ENCODE measurements at regions not wholly inside any gene's neighbourhood (a gene's known extent, or its start where the extent isn't known, plus 50 kb on each side); places are given as distances from the start of the nearest gene placed in this dataset.

GRCh38 chr10:130255777-130256176 is 119.6 kb downstream of the GLRX3 start:
- no peak overlapping the region for H3K4me2 ChIP-seq (ENCODE audit: low read depth, low read length, poor library complexity, severe bottlenecking)
- TF ChIP-seq EZH2phosphoT487 (IDR thresholded peaks at IDR 0.05; ENCODE audit: borderline replicate concordance): no peak
- TF ChIP-seq CTCF (conservative IDR thresholded peaks at IDR 0.05; ENCODE audit: low read length): no peak
- peaks cover 10% of the 10 kb centered on the region; the same call in 1 of the 2 replicates for H3K9me3 ChIP-seq (ENCODE audit: insufficient read depth, low read depth, low read length)
- no peaks in the 10 kb centered on the region for H3F3A ChIP-seq (ENCODE audit: low read depth)
- H3K79me2 ChIP-seq (ENCODE audit: insufficient read depth, low read length): no peaks in the 10 kb centered on the region
- H2AFZ ChIP-seq (ENCODE audit: low read length): no peak overlapping the region
- no peaks in the 10 kb centered on the region for H4K20me1 ChIP-seq (ENCODE audit: insufficient read depth, low read length, poor library complexity, severe bottlenecking)
- H3K9ac ChIP-seq (ENCODE audit: low read depth, low read length, poor library complexity, severe bottlenecking): no peak overlapping the region
- no peaks in the 10 kb centered on the region for H3K27me3 ChIP-seq (ENCODE audit: insufficient read depth, low read length, poor library complexity, severe bottlenecking)
- no peaks in the 10 kb centered on the region for H3K9me2 ChIP-seq (replicated peaks; ENCODE audit: low read depth, low read length)
- no peaks in the 10 kb centered on the region for H3K4me1 ChIP-seq (ENCODE audit: insufficient read depth, low read length, poor library complexity, severe bottlenecking)
- no peaks in the 10 kb centered on the region for H3K36me3 ChIP-seq (ENCODE audit: insufficient read depth, low read length)
- no peak overlapping the region for H3K4me3 ChIP-seq (ENCODE audit: low read length, poor library complexity, severe bottlenecking)

GRCh38 chr10:130257897-130258296 is 121.7 kb downstream of the GLRX3 start:
- Histone ChIP-seq H3K9me2 (replicated peaks; ENCODE audit: low read depth, low read length) (no peaks in the 10 kb centered on the region), H3F3A (ENCODE audit: low read depth) (no peaks in the 10 kb centered on the region), H3K36me3 (ENCODE audit: insufficient read depth, low read length) (no peaks in the 10 kb centered on the region), H3K4me1 (ENCODE audit: insufficient read depth, low read length, poor library complexity, severe bottlenecking) (no peaks in the 10 kb centered on the region), H2AFZ (ENCODE audit: low read length) (no peak overlapping the region), H3K4me2 (ENCODE audit: low read depth, low read length, poor library complexity, severe bottlenecking) (no peak overlapping the region), H3K9me3 (ENCODE audit: insufficient read depth, low read depth, low read length) (peaks cover 10% of the 10 kb centered on the region; the same call in 1 of the 2 replicates), H3K4me3 (ENCODE audit: low read length, poor library complexity, severe bottlenecking) (no peak overlapping the region), H3K27me3 (ENCODE audit: insufficient read depth, low read length, poor library complexity, severe bottlenecking) (no peaks in the 10 kb centered on the region), H3K79me2 (ENCODE audit: insufficient read depth, low read length) (no peaks in the 10 kb centered on the region), H3K9ac (ENCODE audit: low read depth, low read length, poor library complexity, severe bottlenecking) (no peak overlapping the region), H4K20me1 (ENCODE audit: insufficient read depth, low read length, poor library complexity, severe bottlenecking) (no peaks in the 10 kb centered on the region)
- TF ChIP-seq CTCF (conservative IDR thresholded peaks at IDR 0.05; ENCODE audit: low read length) (no peak), EZH2phosphoT487 (IDR thresholded peaks at IDR 0.05; ENCODE audit: borderline replicate concordance) (no peak)

GRCh38 chr10:130259380-130259779 is 123.2 kb downstream of the GLRX3 start:
- no peak overlapping the region for H3K4me3 ChIP-seq (ENCODE audit: low read length, poor library complexity, severe bottlenecking)
- H3K9ac ChIP-seq (ENCODE audit: low read depth, low read length, poor library complexity, severe bottlenecking): no peak overlapping the region
- H4K20me1 ChIP-seq (ENCODE audit: insufficient read depth, low read length, poor library complexity, severe bottlenecking): no peaks in the 10 kb centered on the region
- TF ChIP-seq EZH2phosphoT487 (IDR thresholded peaks at IDR 0.05; ENCODE audit: borderline replicate concordance) (no peak), CTCF (conservative IDR thresholded peaks at IDR 0.05; ENCODE audit: low read length) (no peak)
- H2AFZ ChIP-seq (ENCODE audit: low read length): no peak overlapping the region
- H3K9me3 ChIP-seq (ENCODE audit: insufficient read depth, low read depth, low read length): peaks cover 10% of the 10 kb centered on the region; the same call in 1 of the 2 replicates
- H3F3A ChIP-seq (ENCODE audit: low read depth): no peaks in the 10 kb centered on the region
- no peaks in the 10 kb centered on the region for H3K79me2 ChIP-seq (ENCODE audit: insufficient read depth, low read length)
- H3K9me2 ChIP-seq (replicated peaks; ENCODE audit: low read depth, low read length): no peaks in the 10 kb centered on the region
- no peaks in the 10 kb centered on the region for H3K27me3 ChIP-seq (ENCODE audit: insufficient read depth, low read length, poor library complexity, severe bottlenecking)
- no peaks in the 10 kb centered on the region for H3K4me1 ChIP-seq (ENCODE audit: insufficient read depth, low read length, poor library complexity, severe bottlenecking)
- H3K36me3 ChIP-seq (ENCODE audit: insufficient read depth, low read length): no peaks in the 10 kb centered on the region
- no peak overlapping the region for H3K4me2 ChIP-seq (ENCODE audit: low read depth, low read length, poor library complexity, severe bottlenecking)
